Neural cell (in vitro differentiated cells): ENCODE measurements at regions not wholly inside any gene's neighbourhood (a gene's known extent, or its start where the extent isn't known, plus 50 kb on each side); places are given as distances from the start of the nearest gene placed in this dataset.

Source experiments
- H2AFZ ChIP-seq: fragments of 200-600, 300-800 bp; sonication (generic), shearing (Covaris generic); 2 replicates; pipeline ENCODE4 v1.6.0; 2014; ENCODE audit warnings: low read depth, mild to moderate bottlenecking, antibody characterized with exemption, low read length, moderate library complexity
- H3F3A ChIP-seq: fragments of 200-600 bp; shearing (Covaris generic); 2 replicates; pipeline ENCODE4 v1.6.1; 2016; ENCODE audit warnings: mild to moderate bottlenecking, moderate library complexity, mixed read lengths, antibody characterized with exemption, low read length; ENCODE audit not compliant: insufficient read depth, poor library complexity, severe bottlenecking
- H3K27ac ChIP-seq: fragments of 200-600, 300-800 bp; sonication (generic), shearing (Covaris generic); 2 replicates; pipeline ENCODE4 v1.5.1; 2014; ENCODE audit warnings: mild to moderate bottlenecking, low read length, moderate library complexity
- H3K27me3 ChIP-seq: fragments of 300-800, 200-600 bp; sonication (generic), shearing (Covaris generic); 2 replicates; pipeline ENCODE4 v1.6.0; 2014; ENCODE audit warnings: mild to moderate bottlenecking, low read depth, low read length, moderate library complexity; ENCODE audit not compliant: insufficient read depth
- H3K36me3 ChIP-seq: fragments of 300-800, 200-600 bp; sonication (generic), shearing (Covaris generic); 2 replicates; pipeline ENCODE4 v1.5.1; 2014; ENCODE audit warnings: mild to moderate bottlenecking, antibody characterized with exemption, low read length, moderate library complexity; ENCODE audit not compliant: insufficient read depth
- H3K4me2 ChIP-seq: fragments of 300-800, 200-600 bp; sonication (generic), shearing (Covaris generic); 2 replicates; pipeline ENCODE4 v1.6.0; 2014; ENCODE audit warnings: mild to moderate bottlenecking, low read length
- H3K4me3 ChIP-seq: fragments of 300-800, 200-600 bp; sonication (generic), shearing (Covaris generic); 2 replicates; pipeline ENCODE4 v1.5.1; 2014; ENCODE audit warnings: mild to moderate bottlenecking, low read length, moderate library complexity
- H3K79me2 ChIP-seq: fragments of 200-600 bp; shearing (Covaris generic); replicated peaks from 2 replicates; pipeline ENCODE4 v1.6.0; 2014; ENCODE audit warnings: mild to moderate bottlenecking, low read length, moderate library complexity; ENCODE audit not compliant: insufficient read depth
- H3K9ac ChIP-seq: fragments of 300-800, 200-600 bp; sonication (generic), shearing (Covaris generic); 2 replicates; pipeline ENCODE4 v1.6.1; 2016; ENCODE audit warnings: mild to moderate bottlenecking, low read length, mixed read lengths
- H3K9me2 ChIP-seq: fragments of 200-600 bp; shearing (Covaris generic); 2 replicates; pipeline ENCODE4 v1.6.1; 2016; ENCODE audit warnings: mild to moderate bottlenecking, low read length, mixed read lengths; ENCODE audit not compliant: insufficient read depth
- H3K9me3 ChIP-seq: fragments of 200-600, 300-800 bp; sonication (generic), shearing (Covaris generic); 2 replicates; pipeline ENCODE4 v1.6.1; 2016; ENCODE audit warnings: mild to moderate bottlenecking, mixed run types, low read length, moderate library complexity, mixed read lengths
- H4K20me1 ChIP-seq: fragments of 200-600 bp; shearing (Covaris generic); 2 replicates; pipeline ENCODE4 v1.6.1; 2016; ENCODE audit warnings: mild to moderate bottlenecking, mixed run types; ENCODE audit not compliant: insufficient read depth
- CTCF ChIP-seq: fragments of 450-650 bp; IDR thresholded peaks from 2 replicates; pipeline ENCODE4 v1.5.1; 2014; ENCODE audit warnings: antibody characterized with exemption, mild to moderate bottlenecking, moderate library complexity; ENCODE audit not compliant: poor library complexity, severe bottlenecking
- EP300 ChIP-seq: fragments of 450-650 bp; conservative IDR thresholded peaks from 2 replicates; pipeline ENCODE4 v1.6.1; 2014; ENCODE audit warnings: antibody characterized with exemption, mild to moderate bottlenecking, moderate library complexity; ENCODE audit not compliant: poor library complexity, severe bottlenecking
- EZH2 ChIP-seq: fragments of 200-600, 300-800 bp; shearing (Covaris generic), sonication (generic); IDR thresholded peaks from 2 replicates; pipeline ENCODE4 v1.6.1; 2014; ENCODE audit warnings: antibody characterized with exemption, low read length, borderline replicate concordance, mild to moderate bottlenecking; ENCODE audit not compliant: insufficient read depth, poor library complexity, severe bottlenecking
- MXI1 ChIP-seq: fragments of 450-650 bp; conservative IDR thresholded peaks from 2 replicates; pipeline ENCODE4 v1.6.1; 2014; ENCODE audit warnings: antibody characterized with exemption, mild to moderate bottlenecking; ENCODE audit not compliant: poor library complexity, severe bottlenecking
- POLR2AphosphoS5 ChIP-seq: IDR thresholded peaks from 2 replicates; pipeline ENCODE4 v1.6.1; 2012
- RAD21 ChIP-seq: fragments of 450-650 bp; conservative IDR thresholded peaks from 2 replicates; pipeline ENCODE4 v1.6.1; 2014; ENCODE audit warnings: antibody characterized with exemption, mild to moderate bottlenecking, moderate library complexity
- SMC3 ChIP-seq: fragments of 450-650 bp; conservative IDR thresholded peaks from 2 replicates; pipeline ENCODE4 v1.6.1; 2014; ENCODE audit warnings: antibody characterized with exemption, mild to moderate bottlenecking, moderate library complexity; ENCODE audit not compliant: poor library complexity
- TAF1 ChIP-seq: IDR thresholded peaks from 2 replicates; pipeline ENCODE4 v1.6.1; 2012; ENCODE audit warnings: low read depth
- TF ChIP-seq, protein P1 (sequence below): IDR thresholded peaks from 2 replicates; pipeline ENCODE4 v1.6.1; 2012; ENCODE audit warnings: borderline replicate concordance

- no peaks in the 10 kb centered on the region for H3K27me3 ChIP-seq
- H2AFZ ChIP-seq, result no peak overlapping the region
- H3K9me2 ChIP-seq, result no peaks in the 10 kb centered on the region
- no peaks in the 10 kb centered on the region for H3K79me2 ChIP-seq
- no peaks in the 10 kb centered on the region for H3K36me3 ChIP-seq
- H3K4me2 ChIP-seq, result no peak overlapping the region
- no peaks in the 10 kb centered on the region for H3F3A ChIP-seq
- H3K4me3 ChIP-seq, result no peak overlapping the region
- no peaks in the 10 kb centered on the region for H4K20me1 ChIP-seq
- H3K9ac ChIP-seq, result no peak overlapping the region
- no peaks in the 10 kb centered on the region for H3K9me3 ChIP-seq
- TF ChIP-seq RAD21 (no peak), SMC3 (no peak), MXI1 (no peak), EP300 (no peak), EZH2 (no peak), POLR2AphosphoS5 (no peak), CTCF (no peak), TAF1 (no peak)
- TF ChIP-seq, protein P1, sequence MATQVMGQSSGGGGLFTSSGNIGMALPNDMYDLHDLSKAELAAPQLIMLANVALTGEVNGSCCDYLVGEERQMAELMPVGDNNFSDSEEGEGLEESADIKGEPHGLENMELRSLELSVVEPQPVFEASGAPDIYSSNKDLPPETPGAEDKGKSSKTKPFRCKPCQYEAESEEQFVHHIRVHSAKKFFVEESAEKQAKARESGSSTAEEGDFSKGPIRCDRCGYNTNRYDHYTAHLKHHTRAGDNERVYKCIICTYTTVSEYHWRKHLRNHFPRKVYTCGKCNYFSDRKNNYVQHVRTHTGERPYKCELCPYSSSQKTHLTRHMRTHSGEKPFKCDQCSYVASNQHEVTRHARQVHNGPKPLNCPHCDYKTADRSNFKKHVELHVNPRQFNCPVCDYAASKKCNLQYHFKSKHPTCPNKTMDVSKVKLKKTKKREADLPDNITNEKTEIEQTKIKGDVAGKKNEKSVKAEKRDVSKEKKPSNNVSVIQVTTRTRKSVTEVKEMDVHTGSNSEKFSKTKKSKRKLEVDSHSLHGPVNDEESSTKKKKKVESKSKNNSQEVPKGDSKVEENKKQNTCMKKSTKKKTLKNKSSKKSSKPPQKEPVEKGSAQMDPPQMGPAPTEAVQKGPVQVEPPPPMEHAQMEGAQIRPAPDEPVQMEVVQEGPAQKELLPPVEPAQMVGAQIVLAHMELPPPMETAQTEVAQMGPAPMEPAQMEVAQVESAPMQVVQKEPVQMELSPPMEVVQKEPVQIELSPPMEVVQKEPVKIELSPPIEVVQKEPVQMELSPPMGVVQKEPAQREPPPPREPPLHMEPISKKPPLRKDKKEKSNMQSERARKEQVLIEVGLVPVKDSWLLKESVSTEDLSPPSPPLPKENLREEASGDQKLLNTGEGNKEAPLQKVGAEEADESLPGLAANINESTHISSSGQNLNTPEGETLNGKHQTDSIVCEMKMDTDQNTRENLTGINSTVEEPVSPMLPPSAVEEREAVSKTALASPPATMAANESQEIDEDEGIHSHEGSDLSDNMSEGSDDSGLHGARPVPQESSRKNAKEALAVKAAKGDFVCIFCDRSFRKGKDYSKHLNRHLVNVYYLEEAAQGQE, result no peak
- H3K27ac ChIP-seq, result no peak overlapping the region
Measured at GRCh38 chr13:76213423-76213904, 577.3 kb downstream of the LMO7 start.

DNA sequence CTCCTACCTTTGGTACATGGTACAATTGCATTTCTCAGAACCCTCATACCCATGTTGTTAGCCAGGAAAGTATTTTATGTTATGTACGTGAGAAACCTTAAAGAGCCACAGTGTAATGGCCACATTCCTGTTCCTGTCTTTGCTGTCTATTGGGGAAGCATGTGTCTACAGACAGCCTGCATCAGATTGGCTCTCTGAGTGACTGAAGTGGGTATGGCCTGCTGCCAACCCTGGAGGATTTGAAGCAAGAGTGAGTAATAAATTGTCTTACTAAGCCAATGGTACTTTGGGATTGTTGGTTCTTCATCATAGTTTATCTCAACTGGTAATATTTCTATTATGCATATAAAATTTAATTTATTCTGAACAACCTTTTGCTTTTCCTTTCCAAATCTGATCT lies 574.1 kb downstream of the LMO7 start:
- no peaks in the 10 kb centered on the region for H3K36me3 ChIP-seq
- no peaks in the 10 kb centered on the region for H3F3A ChIP-seq
- H3K9me3 ChIP-seq, result no peaks in the 10 kb centered on the region
- H4K20me1 ChIP-seq, result no peaks in the 10 kb centered on the region
- no peaks in the 10 kb centered on the region for H3K9me2 ChIP-seq
- H3K9ac ChIP-seq, result no peak overlapping the region
- no peak overlapping the region for H2AFZ ChIP-seq
- no peak overlapping the region for H3K27ac ChIP-seq
- TF ChIP-seq RAD21 (no peak), POLR2AphosphoS5 (no peak), TAF1 (no peak), EZH2 (no peak), CTCF (no peak), MXI1 (no peak), SMC3 (no peak), EP300 (no peak)
- TF ChIP-seq, protein P1, result no peak
- no peak overlapping the region for H3K4me3 ChIP-seq
- H3K27me3 ChIP-seq, result no peaks in the 10 kb centered on the region
- H3K4me2 ChIP-seq, result no peak overlapping the region
- H3K79me2 ChIP-seq, result no peaks in the 10 kb centered on the region
